Stimulated activated CD8-positive, alpha-beta memory T cell treated with anti-CD3 and anti-CD28 coated beads, Interleukin-4, amount 100 ng/mL, for 4 hours (primary cell): ENCODE measurements at regions not wholly inside any gene's neighbourhood (a gene's known extent, or its start where the extent isn't known, plus 50 kb on each side); places are given as distances from the start of the nearest gene placed in this dataset.

ENCODE experiments used
- DNase-seq, 2 donors: peaks; one replicate each; pipeline ENCODE4 v3.0.0-alpha.2; 2020; ENCODE audit warnings: low read depth in 2 of 2, low spot score in 1 of 2

GRCh38 chr13:99717959-99718674 is 216.8 kb downstream of the TM9SF2 start:
- no peak for DNase-seq

GRCh38 chr13:99709134-99709533 is 207.9 kb downstream of the TM9SF2 start:
- DNase-seq, result no peak

- DNase-seq, result no peak
Measured at GRCh38 chr13:99704390-99704789, 203.1 kb downstream of the TM9SF2 start.

GRCh38 chr13:99703908-99704307 is 202.6 kb downstream of the TM9SF2 start:
- no peak for DNase-seq

- DNase-seq, result no peak
Measured at GRCh38 chr13:99702687-99703319, 201.5 kb downstream of the TM9SF2 start.

GRCh38 chr13:99700468-99700867 is 199.2 kb downstream of the TM9SF2 start:
- no peak for DNase-seq

GRCh38 chr13:99698816-99699099 is 197.5 kb downstream of the TM9SF2 start:
- DNase-seq, result no peak

- DNase-seq, result no peak
Measured at GRCh38 chr13:99698010-99698815, 196.9 kb downstream of the TM9SF2 start.

- DNase-seq, result no peak
Measured at GRCh38 chr13:99695857-99696256, 194.6 kb downstream of the TM9SF2 start.

- DNase-seq, result no peak
Measured at GRCh38 chr13:99693852-99694611, 192.8 kb downstream of the TM9SF2 start.

- DNase-seq, result no peak
Measured at GRCh38 chr13:99693351-99693750, 192.1 kb downstream of the TM9SF2 start.

- no peak for DNase-seq
Measured at GRCh38 chr13:99692854-99693253, 191.6 kb downstream of the TM9SF2 start.

GRCh38 chr13:99691552-99691951 is 190.3 kb downstream of the TM9SF2 start:
- DNase-seq, result no peak

- DNase-seq, result no peak
Measured at GRCh38 chr13:99690426-99691174, 189.3 kb downstream of the TM9SF2 start.

GRCh38 chr13:99689955-99690354 is 188.7 kb downstream of the TM9SF2 start:
- no peak for DNase-seq

GRCh38 chr13:99688776-99689175 is 187.5 kb downstream of the TM9SF2 start:
- DNase-seq, result no peak

- no peak for DNase-seq
Measured at GRCh38 chr13:99687723-99688397, 186.6 kb downstream of the TM9SF2 start.

GRCh38 chr13:99686944-99687411 is 185.7 kb downstream of the TM9SF2 start:
- no peak for DNase-seq

- no peak for DNase-seq
Measured at GRCh38 chr13:99686157-99686572, 184.9 kb downstream of the TM9SF2 start.

- DNase-seq, result no peak
Measured at GRCh38 chr13:99681695-99682094, 180.4 kb downstream of the TM9SF2 start.
